Stomach smooth muscle (tissue), 2 donors: ENCODE measurements at regions not wholly inside any gene's neighbourhood (a gene's known extent, or its start where the extent isn't known, plus 50 kb on each side); places are given as distances from the start of the nearest gene placed in this dataset.

Experiments used
- H3K27ac ChIP-seq: one replicate; pipeline ENCODE4 v1.7.0; 2013; ENCODE audit warnings: mild to moderate bottlenecking, low read length, inconsistent platforms
- H3K27me3 ChIP-seq, 2 donors: one replicate each; pipeline ENCODE4 v1.7.0; 2013; ENCODE audit warnings: low read length in 2 of 2; ENCODE audit not compliant: insufficient read depth in 2 of 2, control insufficient read depth in 1 of 2
- H3K36me3 ChIP-seq, 2 donors: one replicate each; pipeline ENCODE4 v1.7.0; 2013; ENCODE audit warnings: low read length in 2 of 2; ENCODE audit not compliant: control insufficient read depth in 2 of 2, insufficient read depth in 2 of 2
- H3K4me1 ChIP-seq: one replicate; pipeline ENCODE4 v1.7.0; 2013; ENCODE audit warnings: low read length; ENCODE audit not compliant: control insufficient read depth, insufficient read depth
- H3K4me3 ChIP-seq, 2 donors: one replicate each; pipeline ENCODE4 v1.7.0; 2013; ENCODE audit warnings: low read length in 2 of 2
- H3K9ac ChIP-seq, 2 donors: one replicate each; pipeline ENCODE4 v1.7.0; 2013; ENCODE audit warnings: low read length in 2 of 2, mild to moderate bottlenecking in 1 of 2
- H3K9me3 ChIP-seq, 2 donors: one replicate each; pipeline ENCODE4 v1.7.0; 2013; ENCODE audit warnings: low read length in 2 of 2; ENCODE audit not compliant: control insufficient read depth in 2 of 2
- donor health status: healthy.
- donor health status: Pancreatic carcinoma.

- no peaks in the 10 kb centered on the region for H3K4me1 ChIP-seq
- H3K9ac ChIP-seq: no peak overlapping the region
- H3K4me3 ChIP-seq: no peak overlapping the region
- H3K27ac ChIP-seq: no peak overlapping the region
- peaks cover 2 to 10% of the 10 kb centered on the region in 2 donors for H3K9me3 ChIP-seq
- H3K36me3 ChIP-seq: no peaks in the 10 kb centered on the region
- peaks cover 14% of the 10 kb centered on the region in 2 donors for H3K27me3 ChIP-seq
These were observed 134.8 kb downstream of the FOXL1 start for GRCh38 chr16:86713021-86713631.

- Histone ChIP-seq H3K9ac (no peak overlapping the region), H3K9me3 (peaks cover 2 to 8% of the 10 kb centered on the region in 2 donors), H3K4me3 (no peak overlapping the region), H3K36me3 (no peaks in the 10 kb centered on the region), H3K27ac (no peak overlapping the region), H3K4me1 (no peaks in the 10 kb centered on the region), H3K27me3 (peaks cover 14 to 15% of the 10 kb centered on the region in 2 donors)
These were observed 135.8 kb downstream of the FOXL1 start for GRCh38 chr16:86714166-86714565.

DNA sequence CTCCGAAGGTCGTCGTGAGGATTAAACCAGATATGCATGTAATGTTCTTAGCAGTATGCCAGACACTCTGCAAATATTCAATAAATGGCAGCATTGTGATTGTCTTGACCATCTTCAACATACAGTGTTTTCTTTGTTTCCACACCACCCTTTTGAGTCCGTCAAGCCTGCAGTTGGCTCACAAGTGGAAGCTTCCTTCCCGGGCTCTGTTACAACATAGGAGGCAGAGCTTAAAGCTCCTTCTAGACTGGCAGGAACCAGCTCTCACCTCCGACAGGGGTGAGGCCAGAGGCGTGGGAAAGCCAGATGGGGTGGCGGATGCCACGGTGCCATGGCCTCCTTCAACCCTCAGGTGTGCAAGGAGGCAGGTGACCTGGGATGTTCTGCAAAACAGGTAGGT, 138.3 kb downstream of the FOXL1 start:
- no peaks in the 10 kb centered on the region for H3K36me3 ChIP-seq
- H3K4me3 ChIP-seq: no peak overlapping the region
- peaks cover 2% of the 10 kb centered on the region in 2 donors for H3K9me3 ChIP-seq
- no peak overlapping the region for H3K9ac ChIP-seq
- H3K27ac ChIP-seq: no peak overlapping the region
- H3K27me3 ChIP-seq: peaks cover 9 to 14% of the 10 kb centered on the region in 2 donors
- no peaks in the 10 kb centered on the region for H3K4me1 ChIP-seq

DNA sequence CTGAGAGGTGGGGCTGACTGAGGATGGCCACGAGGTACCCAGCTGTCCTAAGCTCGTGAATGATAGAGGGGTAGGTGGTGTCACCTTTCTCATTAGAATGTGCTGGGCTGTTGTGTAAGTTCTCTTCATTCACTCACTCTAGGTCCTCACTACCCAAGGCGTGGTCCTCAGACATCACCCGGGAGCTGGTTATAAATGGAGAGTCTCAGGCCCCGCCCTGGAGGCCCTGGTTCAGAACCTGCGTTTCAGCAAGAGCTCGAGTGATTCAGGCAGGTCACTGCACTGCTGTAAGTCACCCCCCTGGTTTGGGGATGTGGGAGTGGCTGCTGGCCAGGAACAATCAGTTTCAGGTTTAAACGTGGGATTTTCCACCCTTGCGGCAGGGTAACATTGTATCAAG, 139.8 kb downstream of the FOXL1 start:
- Histone ChIP-seq H3K36me3 (no peaks in the 10 kb centered on the region), H3K9ac (no peak overlapping the region), H3K4me1 (no peaks in the 10 kb centered on the region), H3K27ac (no peak overlapping the region), H3K27me3 (peaks cover 9 to 10% of the 10 kb centered on the region in 2 donors), H3K9me3 (peaks cover 2% of the 10 kb centered on the region in 2 donors), H3K4me3 (no peak overlapping the region)

DNA sequence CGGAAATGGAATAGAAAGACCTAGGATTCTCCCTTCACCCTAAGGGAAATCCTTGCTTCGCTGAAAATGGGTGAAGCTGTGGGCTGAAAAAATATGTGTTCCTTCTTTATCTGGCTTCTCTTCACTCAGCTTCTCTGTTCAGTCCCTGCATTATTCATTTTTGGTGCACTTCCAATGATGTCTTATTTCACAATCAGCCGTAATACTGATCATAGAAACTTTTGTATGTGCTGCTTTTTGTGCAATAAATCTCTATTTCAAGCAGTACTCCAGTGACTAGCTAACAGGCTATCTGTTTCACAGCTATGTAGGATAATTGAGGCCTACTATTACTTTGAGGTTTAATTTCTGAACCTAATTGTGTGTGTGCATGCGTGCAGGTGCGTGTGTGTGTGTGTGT, 144.6 kb downstream of the FOXL1 start:
- no peaks in the 10 kb centered on the region for H3K4me1 ChIP-seq
- H3K4me3 ChIP-seq: no peak overlapping the region
- no peak overlapping the region for H3K9ac ChIP-seq
- no peaks in the 10 kb centered on the region for H3K36me3 ChIP-seq
- no peaks in the 10 kb centered on the region for H3K9me3 ChIP-seq
- no peak overlapping the region for H3K27ac ChIP-seq
- peaks cover 2 to 7% of the 10 kb centered on the region in 2 donors for H3K27me3 ChIP-seq

DNA sequence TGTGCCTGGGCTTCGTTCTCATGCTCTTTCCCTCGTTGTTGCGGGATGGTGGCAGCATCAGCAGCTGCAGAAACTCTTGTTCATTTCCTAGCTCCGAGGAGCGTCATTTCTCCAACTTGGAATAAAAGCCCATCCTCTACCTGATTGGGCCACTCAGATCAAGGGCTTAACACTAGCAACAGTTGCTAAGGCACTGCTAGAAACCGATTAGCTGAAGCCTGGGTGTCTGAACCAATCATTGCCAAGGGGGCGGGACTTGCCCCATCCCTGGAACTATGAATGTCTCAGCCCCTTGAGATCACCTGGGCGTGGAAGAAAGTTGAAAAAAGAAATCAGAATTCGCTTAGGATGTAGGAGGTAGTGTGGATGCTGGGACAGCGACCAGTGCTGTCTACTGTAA, 145.3 kb downstream of the FOXL1 start:
- H3K4me1 ChIP-seq: no peaks in the 10 kb centered on the region
- no peak overlapping the region for H3K27ac ChIP-seq

DNA sequence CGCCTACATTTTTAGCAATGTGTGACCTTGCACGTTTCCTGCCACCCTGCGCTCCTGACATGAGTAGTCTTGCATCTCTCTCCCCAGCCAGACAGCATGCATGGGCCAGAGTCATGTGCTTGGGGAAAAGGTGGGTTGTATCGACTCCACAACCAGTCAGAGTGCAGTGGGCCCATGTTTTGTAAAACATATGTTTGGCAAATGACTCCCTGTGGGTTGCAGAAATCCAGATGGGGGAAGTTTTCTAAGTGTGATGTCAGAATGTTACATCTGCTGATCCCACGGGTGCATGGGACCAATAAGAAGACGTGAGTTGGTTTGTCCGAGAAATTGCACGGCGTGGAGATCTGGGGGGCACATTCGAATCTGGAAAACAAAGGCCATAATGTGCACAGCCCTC, 147.1 kb downstream of the FOXL1 start:
- no peaks in the 10 kb centered on the region for H3K4me1 ChIP-seq
- H3K27me3 ChIP-seq: peaks cover 10 to 14% of the 10 kb centered on the region in 2 donors
- H3K36me3 ChIP-seq: no peaks in the 10 kb centered on the region
- H3K4me3 ChIP-seq: no peak overlapping the region
- no peak overlapping the region for H3K27ac ChIP-seq
- no peak overlapping the region for H3K9ac ChIP-seq
- peaks cover 0 to 7% of the 10 kb centered on the region in 2 donors for H3K9me3 ChIP-seq

More for the DNA sequence above, 145.3 kb downstream of the FOXL1 start:
- no peak overlapping the region for H3K4me3 ChIP-seq
- peaks cover 0 to 2% of the 10 kb centered on the region in 2 donors for H3K9me3 ChIP-seq
- H3K9ac ChIP-seq: no peak overlapping the region
- peaks cover 2 to 8% of the 10 kb centered on the region in 2 donors for H3K27me3 ChIP-seq
- no peaks in the 10 kb centered on the region for H3K36me3 ChIP-seq

GRCh38 chr16:86726340-86726739, 148.0 kb downstream of the FOXL1 start:
- H3K27ac ChIP-seq: no peak overlapping the region
- H3K27me3 ChIP-seq: peaks cover 9 to 18% of the 10 kb centered on the region in 2 donors
- H3K36me3 ChIP-seq: no peaks in the 10 kb centered on the region
- H3K4me1 ChIP-seq: no peaks in the 10 kb centered on the region
- peaks cover 0 to 7% of the 10 kb centered on the region in 2 donors for H3K9me3 ChIP-seq
- no peak overlapping the region for H3K4me3 ChIP-seq
- no peak overlapping the region for H3K9ac ChIP-seq

GRCh38 chr16:86727131-86727530, 148.8 kb downstream of the FOXL1 start:
- no peaks in the 10 kb centered on the region for H3K4me1 ChIP-seq
- H3K36me3 ChIP-seq: no peaks in the 10 kb centered on the region
- peaks cover 0 to 7% of the 10 kb centered on the region in 2 donors for H3K9me3 ChIP-seq
- peaks cover 14 to 24% of the 10 kb centered on the region in 2 donors for H3K27me3 ChIP-seq
- no peak overlapping the region for H3K9ac ChIP-seq
- H3K4me3 ChIP-seq: no peak overlapping the region
- no peak overlapping the region for H3K27ac ChIP-seq

- no peaks in the 10 kb centered on the region for H3K36me3 ChIP-seq
- H3K9ac ChIP-seq: no peak overlapping the region
- H3K27ac ChIP-seq: no peak overlapping the region
- no peaks in the 10 kb centered on the region for H3K4me1 ChIP-seq
- H3K27me3 ChIP-seq: peaks cover 19 to 29% of the 10 kb centered on the region in 2 donors
- H3K4me3 ChIP-seq: no peak overlapping the region
- peaks cover 0 to 7% of the 10 kb centered on the region in 2 donors for H3K9me3 ChIP-seq
These were observed 149.3 kb downstream of the FOXL1 start for GRCh38 chr16:86727632-86728031.

- Histone ChIP-seq H3K4me1 (no peaks in the 10 kb centered on the region), H3K27me3 (peaks cover 21 to 48% of the 10 kb centered on the region in 2 donors), H3K9ac (no peak overlapping the region), H3K27ac (no peak overlapping the region), H3K4me3 (no peak overlapping the region), H3K9me3 (peaks cover 0 to 7% of the 10 kb centered on the region in 2 donors), H3K36me3 (no peaks in the 10 kb centered on the region)
These were observed 151.3 kb downstream of the FOXL1 start for GRCh38 chr16:86729686-86730085.
